HG02588 (cell line): ENCODE measurements at regions not wholly inside any gene's neighbourhood (a gene's known extent, or its start where the extent isn't known, plus 50 kb on each side); places are given as distances from the start of the nearest gene placed in this dataset.

Source experiments
- ATAC-seq: cut with Tn5 transposase; IDR thresholded peaks from one replicate; pipeline ENCODE4 v1.9.1; 2021; ENCODE audit warnings: mild to moderate bottlenecking, moderate library complexity; ENCODE audit not compliant: unreplicated experiment

DNA sequence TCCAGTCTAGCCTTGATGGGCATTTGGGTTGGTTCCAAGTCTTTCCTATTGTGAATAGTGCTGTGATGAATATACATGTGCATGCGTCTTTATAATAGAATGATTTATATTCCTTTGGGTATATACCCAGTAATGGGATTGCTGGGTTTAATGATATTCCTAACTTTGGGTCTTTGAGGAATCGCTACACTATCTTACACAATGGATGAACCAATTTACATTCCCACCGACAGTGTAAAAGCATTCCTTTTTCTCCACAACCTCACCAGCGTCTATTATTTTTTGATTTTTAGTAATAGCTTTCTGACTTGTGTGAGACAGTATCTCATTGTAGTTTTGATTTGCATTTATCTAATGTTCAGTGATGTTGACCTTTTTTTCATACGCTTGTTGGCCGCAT lies 1040.1 kb downstream of the MAT2B start:
- no peak for ATAC-seq

DNA sequence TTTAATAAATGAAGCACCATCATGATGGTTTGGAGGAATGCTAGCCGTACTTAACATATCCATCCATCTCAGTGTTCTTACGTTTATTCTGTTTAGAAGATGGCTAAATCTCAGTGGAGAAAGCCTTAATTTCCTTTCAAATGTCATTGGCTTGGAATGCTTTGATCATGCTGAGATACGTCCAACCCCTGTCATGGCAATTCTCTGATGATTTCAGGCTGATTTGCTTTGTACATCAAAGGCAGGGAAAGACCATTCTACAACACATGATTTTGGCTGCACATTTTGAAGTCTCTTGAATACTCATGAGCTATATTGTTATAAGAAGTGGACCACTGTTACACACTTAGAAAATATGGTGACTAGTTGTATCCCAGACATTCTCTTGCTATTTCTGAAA lies 1048.4 kb downstream of the MAT2B start:
- no peak for ATAC-seq

DNA sequence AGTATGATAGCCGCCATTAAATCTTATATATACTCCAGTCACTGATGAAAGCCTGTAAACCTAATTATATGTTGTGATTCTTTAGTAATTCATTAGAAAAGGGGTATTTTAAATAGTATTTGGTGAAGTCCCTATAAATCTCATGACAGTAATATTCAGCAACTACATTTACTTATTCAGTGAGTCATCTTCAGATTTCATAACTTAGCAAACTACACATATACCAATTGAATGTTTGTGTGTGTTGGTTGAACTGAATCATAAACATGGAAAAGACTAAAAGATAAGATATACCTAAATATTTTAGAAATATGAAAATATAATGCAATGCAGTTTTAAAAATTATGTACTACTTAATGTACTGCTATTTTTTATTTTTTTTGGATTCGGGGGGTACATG lies 1050.4 kb downstream of the MAT2B start:
- no peak for ATAC-seq

DNA sequence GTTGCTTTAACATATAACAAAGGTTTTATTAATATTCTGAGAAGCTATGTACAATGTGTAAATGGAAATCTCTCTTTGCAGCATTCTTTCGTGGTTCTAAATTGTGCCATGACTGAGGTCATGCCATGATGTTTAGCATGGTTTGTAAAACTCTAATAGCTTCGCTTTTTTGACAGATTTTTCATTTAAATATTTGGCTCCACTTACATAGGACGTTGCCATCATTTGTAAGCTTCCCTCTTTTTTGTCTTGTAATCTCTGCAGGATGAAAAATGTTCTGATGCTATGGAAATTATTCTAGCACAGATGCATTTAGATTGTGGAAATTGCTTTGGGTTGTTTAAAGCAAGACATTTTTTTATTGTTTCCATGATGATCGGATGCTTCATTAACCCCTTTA lies 1054.8 kb downstream of the MAT2B start:
- no peak for ATAC-seq

DNA sequence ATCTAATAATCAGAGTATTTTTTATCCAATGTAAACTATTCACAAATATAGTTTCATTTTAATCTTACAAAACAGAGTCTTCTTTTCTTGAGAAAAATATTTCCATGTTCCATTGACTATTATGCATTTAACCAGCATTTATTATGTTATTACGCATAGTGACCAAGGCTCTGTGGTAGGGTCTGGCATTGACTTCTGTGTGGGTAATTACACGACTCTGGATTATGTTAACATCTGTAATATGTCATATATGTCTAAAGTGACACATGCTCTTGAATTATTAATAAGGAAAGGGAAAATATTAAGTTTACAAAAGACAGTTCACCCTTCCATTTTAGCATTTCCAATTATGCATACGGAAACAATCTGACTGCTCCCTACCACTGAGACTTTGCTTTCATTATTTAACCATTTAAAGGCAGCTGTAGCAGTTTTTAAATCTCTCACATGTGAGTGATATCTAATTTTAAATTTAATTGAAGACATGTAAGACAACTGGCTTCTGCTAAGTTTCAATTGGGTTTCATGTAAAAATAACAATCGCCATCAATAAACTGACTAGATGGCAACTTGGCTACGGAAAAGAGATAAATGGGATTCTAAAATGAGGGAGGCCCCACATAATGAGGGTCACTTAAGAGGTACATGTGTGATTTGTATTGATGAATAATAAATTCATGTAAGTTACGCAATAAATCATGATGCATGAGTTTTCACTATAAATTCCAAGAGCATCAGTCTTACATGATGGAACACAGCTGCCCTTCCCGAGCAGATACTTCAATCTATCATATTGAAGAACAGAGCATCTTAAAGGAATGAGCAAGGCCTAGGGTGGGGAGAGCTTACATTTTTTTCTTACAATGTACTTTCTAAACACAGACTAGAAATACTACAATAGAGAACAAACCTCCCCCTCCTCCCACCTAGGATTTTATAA lies 1056.8 kb downstream of the MAT2B start:
- ATAC-seq, result no peak

DNA sequence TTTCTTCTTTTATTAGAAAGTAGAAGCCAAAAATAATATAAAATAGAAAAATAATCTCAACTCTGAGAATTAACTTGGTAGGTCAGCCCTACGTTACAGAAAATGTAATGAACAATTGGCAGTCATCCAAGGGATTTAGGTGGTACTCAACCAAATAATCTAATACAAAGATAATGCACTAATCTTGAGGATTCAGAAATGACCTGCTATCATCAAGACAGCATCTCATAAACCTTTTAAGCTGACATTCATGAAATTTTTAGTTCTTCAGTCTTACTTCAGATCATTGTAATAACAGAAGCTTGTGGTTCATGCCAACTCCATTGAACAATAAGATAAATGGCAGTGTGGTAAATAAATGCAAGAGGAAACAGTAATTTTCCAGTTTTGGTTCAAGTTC lies 1058.0 kb downstream of the MAT2B start:
- no peak for ATAC-seq

DNA sequence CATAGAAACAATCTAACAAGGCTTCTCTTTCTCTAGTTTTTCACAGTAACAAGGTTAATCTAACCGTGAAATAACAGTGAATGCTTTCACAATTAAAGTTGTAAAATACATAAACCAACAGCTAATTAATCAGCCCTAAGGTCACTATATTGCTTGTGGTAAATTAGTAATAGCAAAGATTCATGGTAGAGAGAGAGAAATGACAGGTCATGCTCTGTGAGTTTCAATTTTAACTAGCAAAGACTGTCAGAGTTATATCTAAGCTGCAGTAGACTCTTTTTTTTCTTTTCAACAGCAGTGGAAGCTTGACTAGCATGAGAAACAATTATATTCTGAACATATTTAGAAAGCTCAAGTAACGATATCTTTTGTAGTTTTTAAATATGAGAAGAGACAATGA lies 1068.0 kb downstream of the MAT2B start:
- no peak for ATAC-seq

DNA sequence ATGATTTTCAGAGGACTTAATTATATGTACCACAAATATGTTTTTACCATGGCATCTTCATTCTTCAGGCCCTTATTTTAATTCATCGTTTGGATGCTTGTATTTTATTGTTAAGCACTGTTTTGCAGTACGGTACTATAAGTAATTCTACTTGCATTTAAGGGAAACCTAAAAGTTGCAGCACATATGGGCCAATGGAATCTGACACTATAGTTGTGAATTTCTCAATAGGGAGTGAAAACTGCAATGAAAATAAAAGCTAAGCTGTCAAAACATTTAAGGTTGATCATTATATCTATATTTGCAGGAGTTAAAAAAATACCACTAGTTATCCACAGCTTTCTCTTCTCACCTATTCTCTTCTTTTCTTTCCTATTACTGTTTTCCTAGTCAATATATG lies 1071.8 kb downstream of the MAT2B start:
- ATAC-seq, result no peak

DNA sequence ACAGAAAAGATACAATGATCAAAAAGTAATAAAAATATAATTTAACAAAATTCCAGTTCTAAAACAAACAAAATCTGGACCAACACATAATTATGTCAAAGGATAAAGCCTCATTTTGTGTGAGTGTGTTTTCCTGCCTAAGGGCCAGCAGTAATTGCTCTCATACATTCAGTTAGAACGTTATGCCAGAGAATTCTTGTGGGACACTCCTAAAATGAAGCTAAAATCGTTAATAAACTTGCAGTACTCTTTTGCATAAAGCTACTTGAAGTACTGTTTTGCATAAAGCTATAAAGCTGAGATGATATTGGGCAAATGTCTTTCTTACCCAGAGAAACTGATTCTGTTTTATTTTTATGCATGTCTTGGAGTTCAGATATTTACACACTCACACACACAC lies 1072.3 kb downstream of the MAT2B start:
- ATAC-seq, result no peak

DNA sequence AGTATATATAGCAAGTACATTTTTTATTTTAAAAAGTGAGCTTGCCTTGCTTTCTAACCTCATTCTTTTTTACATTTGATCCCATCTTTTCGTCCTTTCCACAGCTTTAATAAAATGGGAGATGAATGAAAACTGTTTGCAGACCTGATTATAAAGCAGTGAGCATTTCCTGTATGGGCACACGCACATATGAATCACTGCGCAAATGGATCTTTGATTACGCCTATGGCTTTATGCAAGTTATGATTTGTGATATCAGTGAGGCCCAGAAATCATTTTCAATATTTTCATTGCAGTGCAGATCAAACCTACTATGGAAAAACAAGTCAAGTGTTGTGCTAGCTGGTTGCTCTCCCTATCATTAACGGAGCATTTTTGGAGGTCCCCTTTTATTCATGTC lies 1073.0 kb downstream of the MAT2B start:
- no peak for ATAC-seq

DNA sequence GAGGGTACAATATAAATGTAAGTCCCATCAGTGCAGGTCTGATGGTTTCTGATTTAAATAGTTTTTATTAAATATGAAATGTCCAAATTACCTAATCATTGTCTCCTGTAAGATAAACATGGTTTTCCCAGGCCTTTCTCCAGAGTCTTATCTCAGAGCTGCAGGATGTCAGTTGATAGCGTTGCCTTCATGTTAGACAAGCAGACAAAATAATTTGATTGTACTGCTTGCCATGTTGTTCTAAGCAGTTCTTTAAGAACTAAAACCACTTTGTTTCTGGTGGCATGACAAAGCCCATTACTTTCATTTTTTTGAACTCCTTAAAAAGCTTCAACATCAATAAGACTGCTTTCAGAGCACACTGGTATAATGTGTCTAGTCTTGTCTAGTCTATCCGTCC lies 1073.5 kb downstream of the MAT2B start:
- ATAC-seq, result no peak

DNA sequence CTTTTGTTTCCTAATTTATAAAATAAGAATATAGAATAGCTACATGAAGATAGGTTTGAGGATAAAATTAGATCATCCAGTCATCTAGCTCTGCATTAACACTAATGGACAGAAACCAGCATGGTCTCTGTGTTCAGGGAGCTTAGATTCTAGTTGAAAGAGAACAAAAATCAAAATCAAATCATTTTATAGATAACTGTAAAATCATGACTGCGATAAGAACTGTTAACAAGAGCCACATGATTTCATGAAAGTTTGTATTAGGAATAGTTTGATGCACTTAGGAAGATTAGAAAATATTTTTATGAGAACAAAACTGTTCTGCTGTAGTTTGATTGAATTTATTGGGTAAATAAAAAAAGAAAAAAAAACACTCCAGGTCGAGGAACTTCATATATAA lies 1074.7 kb downstream of the MAT2B start:
- ATAC-seq, result no peak

DNA sequence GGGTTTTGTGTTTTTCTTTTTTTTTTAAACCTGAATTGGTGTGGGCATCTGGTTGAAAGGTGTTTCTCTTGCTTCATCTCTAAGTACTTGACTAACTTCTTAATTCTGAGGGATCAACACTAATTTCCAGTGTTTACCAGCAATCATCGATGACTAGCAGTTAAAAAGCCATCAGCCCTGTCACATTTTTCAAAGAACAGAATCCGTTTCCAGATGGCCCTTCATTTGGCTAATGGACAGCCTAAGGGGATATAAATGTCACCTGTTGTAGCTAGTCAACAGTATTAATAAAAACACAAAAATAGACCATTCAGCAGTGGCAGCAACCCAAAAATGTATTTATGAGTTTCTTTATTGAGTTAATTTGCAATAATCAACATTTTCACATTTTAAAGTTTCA lies 1076.5 kb downstream of the MAT2B start:
- ATAC-seq, result no peak

DNA sequence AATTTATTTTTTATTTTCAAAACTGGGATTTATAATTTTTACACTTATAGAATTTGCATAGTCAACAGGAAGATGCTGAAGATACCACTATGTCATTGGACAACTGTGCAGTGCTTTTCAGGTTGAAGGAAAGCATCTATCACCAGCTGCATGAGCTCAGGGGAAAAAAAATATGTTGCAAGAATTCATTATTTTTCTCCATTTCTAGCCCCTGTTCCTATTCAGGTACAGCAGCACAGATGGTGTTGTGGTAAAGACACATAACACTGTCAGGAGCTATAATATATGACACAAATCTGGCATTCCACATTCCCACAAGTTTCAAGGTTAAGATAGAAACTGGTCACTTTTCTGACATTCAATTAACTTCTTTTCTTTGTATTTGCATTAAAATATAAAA lies 1088.6 kb downstream of the MAT2B start:
- no peak for ATAC-seq

DNA sequence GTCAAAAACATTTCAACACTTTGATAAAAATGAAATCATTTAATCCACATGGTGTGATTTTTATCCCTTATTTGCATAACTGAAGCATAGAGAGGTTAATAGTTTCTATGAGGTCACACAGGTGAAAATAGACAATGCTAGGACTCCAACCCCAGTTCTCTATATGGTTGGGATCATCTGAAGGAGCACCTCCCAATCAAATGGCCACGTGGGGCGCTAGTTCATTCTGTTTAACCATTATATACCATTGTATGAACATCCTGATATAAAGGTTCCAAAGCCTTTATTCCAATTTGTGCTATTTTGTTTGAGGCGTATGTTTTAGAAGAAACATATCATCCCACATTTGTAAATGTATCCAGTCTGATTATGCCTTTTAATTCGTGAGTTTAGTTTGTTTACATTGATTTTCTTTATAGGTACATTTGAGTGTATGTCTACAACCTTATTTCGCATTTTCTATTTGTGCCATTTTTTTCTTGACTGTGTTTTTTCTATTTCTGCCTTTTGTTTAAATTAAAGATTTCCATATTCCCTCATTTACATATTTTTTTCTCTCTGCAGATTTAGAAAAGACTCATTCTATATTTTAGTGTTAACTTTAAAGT lies 1092.0 kb downstream of the MAT2B start:
- ATAC-seq, result peak; percentile 82

DNA sequence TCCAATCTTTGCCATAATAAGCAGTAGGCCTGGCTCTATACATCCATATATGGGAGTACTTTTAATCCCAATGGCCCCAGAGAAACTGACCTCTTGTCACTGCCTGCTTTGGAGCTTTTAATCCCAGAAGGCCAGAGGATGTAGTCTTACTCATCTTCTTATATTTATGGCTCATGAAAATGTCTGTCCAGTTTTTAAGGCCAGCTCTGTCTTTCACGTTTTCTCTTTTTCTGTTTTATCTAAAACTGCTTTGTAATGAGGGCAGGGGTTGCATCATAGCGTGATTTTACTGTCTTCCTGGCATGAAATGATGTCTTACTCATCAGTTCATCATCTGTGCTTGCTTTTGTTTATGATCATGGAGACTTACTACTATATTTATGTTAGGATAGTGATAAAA lies 1094.9 kb downstream of the MAT2B start:
- ATAC-seq, result no peak

DNA sequence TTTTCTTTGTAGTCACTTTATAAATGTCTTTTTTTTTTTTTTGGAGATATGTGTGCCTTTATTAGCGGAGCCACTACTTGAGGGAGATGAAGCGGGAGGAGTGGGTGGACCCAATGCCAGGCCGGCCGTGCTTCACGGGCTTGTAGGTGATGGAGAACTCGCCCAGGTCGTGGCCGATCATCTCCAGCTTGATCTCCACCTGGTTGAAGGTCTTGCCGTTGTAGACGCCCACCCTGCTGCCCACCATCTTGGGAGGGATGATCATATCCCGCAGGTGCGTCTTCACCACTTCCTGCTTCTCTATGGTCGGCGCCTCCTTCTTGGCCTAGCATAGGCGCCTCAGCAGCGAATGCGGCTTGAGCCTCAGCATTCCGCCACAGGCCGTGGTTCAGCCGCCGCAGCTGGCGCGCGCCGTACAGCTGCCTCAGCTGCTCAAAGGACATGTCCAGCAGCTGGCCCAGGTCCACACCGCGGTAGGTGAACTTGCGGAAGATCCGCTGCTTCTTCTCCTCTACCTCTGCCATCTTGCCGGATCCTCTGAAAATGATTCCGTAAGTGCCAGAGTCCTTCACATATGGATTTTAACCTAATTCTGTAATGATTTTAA lies 1095.6 kb downstream of the MAT2B start:
- ATAC-seq, result no peak

DNA sequence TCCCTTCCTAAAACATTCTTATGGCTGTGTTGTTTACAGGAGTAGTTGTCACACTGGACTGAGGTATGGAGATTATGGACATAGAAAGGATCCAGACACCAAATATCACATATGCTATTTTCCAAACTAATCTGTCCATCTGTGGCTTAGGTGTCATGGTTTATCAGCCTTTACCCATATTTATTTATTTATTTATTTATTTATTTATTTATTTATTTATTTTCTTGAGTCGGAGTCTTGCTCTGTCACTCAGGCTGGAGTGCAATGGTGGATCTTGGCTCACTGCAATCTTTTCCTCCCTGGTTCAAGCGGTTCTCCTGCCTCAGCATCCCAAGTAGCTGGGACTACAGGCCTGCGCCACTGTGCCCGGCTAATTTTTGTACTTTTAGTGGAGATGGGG lies 1103.1 kb downstream of the MAT2B start:
- ATAC-seq, result no peak

DNA sequence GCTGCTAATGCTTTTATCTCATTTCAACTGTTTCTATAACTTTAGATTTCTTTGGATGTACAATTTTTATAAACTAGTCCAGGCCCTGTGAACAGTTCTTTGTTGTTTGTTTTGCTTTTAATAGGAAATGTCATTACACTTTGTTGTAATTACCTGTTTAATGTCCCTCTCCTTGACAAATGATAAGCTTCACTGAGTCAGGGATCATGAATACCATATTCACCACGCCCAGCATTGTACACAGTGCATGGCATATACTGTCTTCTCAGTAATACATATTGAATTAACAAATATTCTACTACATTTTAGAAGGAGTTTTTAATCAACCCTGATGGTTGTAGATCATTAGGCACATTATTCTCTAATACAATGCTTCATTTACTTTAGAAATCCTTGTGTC lies 1105.0 kb downstream of the MAT2B start:
- ATAC-seq, result no peak

DNA sequence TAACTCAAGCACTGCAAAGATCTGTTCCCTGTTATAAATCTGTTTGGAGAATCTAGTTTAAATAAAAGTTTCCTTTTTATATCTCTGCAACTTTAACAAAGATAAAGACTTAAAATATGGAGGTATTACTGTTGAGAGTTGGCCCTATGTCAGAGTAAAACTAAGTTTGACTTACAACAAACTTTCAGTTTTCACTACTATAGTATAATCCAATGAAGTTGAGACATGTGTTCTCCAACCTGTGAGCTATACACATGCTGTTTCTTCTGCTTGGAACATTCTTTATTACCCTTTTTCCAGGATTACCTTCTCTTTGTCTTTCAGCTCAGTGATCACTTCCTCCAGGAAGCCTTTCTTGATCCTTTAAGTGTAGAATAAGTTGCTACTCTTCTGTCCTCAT lies 1109.3 kb downstream of the MAT2B start:
- no peak for ATAC-seq

DNA sequence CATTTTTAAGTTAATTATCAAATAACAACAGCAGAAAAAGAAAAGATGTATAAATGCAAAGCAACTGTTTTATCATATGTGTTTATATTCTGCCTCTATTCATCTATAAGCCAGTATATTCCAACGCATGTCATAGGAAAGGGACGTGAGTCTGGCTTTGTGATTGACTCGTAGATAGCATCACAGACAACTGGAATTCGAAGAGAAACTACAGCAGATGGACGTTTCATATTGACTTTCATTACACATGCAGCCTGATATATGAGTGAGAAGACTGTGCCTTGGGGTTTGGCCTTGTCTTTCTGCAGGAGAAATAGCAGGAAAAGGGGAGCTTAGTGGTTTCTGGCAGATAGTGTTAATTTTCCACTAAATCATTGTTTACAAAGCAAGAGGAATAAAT lies 1111.9 kb downstream of the MAT2B start:
- no peak for ATAC-seq

DNA sequence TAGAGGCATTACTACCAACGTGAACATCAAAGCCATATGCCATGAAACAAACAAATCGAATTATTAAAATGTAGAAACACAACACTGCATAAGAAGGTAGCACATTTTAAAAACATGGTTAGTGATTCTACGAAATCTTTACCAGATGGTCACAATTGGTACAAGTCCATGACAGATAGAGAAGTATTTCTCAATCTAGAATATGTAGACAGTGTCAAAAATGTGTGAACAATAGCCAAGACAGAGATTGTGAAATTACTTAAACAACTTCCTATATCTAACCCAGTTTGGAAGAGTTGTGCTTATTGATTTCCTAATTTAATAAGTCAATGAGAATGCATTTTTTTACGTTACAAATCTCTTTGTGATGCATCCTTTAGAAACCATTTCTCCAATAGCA lies 1121.6 kb downstream of the MAT2B start:
- no peak for ATAC-seq
